Kidney tubule cell (primary cell): ENCODE measurements at regions not wholly inside any gene's neighbourhood (a gene's known extent, or its start where the extent isn't known, plus 50 kb on each side); places are given as distances from the start of the nearest gene placed in this dataset.

Experiments used
- DNase-seq: peaks from one replicate; pipeline ENCODE4 v3.0.0-alpha.2; 2018; ENCODE audit warnings: low spot score

GRCh38 chr2:150319085-150319484 lies 168.4 kb downstream of the RND3 start:
- DNase-seq: no peak

- no peak for DNase-seq
Measured at GRCh38 chr2:150312271-150312670, 175.2 kb downstream of the RND3 start.

GRCh38 chr2:150309311-150310080 lies 178.0 kb downstream of the RND3 start:
- no peak for DNase-seq

- DNase-seq: no peak
Measured at GRCh38 chr2:150307258-150307657, 180.2 kb downstream of the RND3 start.

- DNase-seq: no peak
Measured at GRCh38 chr2:150303281-150303680, 184.2 kb downstream of the RND3 start.

GRCh38 chr2:150298571-150299305 lies 188.7 kb downstream of the RND3 start:
- DNase-seq: no peak

- DNase-seq: peak; percentile 46
Measured at GRCh38 chr2:150296770-150297546, 190.5 kb downstream of the RND3 start.

GRCh38 chr2:150295544-150295943 lies 191.9 kb downstream of the RND3 start:
- DNase-seq: no peak

- DNase-seq: no peak
Measured at GRCh38 chr2:150293771-150294170, 193.7 kb downstream of the RND3 start.

GRCh38 chr2:150292807-150293206 lies 194.7 kb downstream of the RND3 start:
- no peak for DNase-seq

GRCh38 chr2:150292192-150292591 lies 195.3 kb downstream of the RND3 start:
- no peak for DNase-seq

GRCh38 chr2:150286730-150287362 lies 200.6 kb downstream of the RND3 start:
- DNase-seq: no peak

- no peak for DNase-seq
Measured at GRCh38 chr2:150284116-150284515, 203.4 kb downstream of the RND3 start.

GRCh38 chr2:150282771-150283371 lies 204.6 kb downstream of the RND3 start:
- no peak for DNase-seq

- DNase-seq: no peak
Measured at GRCh38 chr2:150282357-150282756, 205.1 kb downstream of the RND3 start.

GRCh38 chr2:150280231-150280630 lies 207.2 kb downstream of the RND3 start:
- peak; percentile 48 for DNase-seq

- no peak for DNase-seq
Measured at GRCh38 chr2:150279686-150280085, 207.8 kb downstream of the RND3 start.

GRCh38 chr2:150276737-150277136 lies 210.7 kb downstream of the RND3 start:
- no peak for DNase-seq

GRCh38 chr2:150274108-150274507 lies 213.4 kb downstream of the RND3 start:
- peak; percentile 75 for DNase-seq

GRCh38 chr2:150271952-150272802 lies 215.3 kb downstream of the RND3 start:
- DNase-seq: peak; percentile 79
